ENCODE measurements at regions not wholly inside any gene's neighbourhood (a gene's known extent, or its start where the extent isn't known, plus 50 kb on each side); places are given as distances from the start of the nearest gene placed in this dataset.

DNA sequence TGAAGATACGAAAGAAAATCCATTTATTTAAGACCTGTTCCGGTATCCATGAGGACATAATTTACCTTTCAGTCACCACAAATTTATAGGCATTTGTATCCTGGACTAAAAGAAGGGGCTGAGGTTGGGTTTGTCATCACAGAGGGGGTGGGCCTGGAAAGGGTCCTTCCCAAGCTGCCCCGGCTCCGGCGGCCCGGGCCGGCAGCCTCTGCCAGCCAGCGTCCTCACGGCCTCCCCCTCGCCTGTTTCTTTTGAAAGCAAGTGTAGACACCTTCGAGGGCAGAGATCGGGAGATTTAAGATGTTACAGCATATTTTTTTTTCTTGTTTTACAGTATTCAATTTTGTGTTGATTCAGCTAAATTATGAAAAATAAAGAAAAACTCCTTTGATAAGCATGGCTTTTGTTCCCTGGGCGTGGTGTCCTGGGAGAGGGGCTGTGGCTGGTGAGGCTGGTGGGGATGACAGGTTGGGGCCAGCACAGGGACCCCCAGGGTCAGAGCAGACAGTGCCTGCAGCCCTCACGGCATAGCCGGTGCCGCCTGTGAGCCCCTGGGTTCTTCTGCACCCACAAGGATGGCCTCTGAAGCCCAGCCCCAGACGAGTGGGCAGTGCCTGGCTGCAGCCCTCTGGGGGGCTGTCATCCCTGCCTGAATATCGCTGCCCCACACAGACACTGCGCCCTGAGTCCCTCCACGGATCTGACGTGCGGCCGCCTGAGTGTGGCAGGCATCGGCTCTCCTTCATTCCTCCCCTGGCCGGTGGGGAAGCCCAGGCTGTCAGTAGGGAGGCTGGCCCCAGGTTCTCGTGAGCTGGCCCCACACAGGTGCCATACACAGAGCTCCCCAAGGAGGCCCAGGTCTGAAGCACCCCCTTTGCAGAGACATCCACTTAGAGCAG, 1075.9 kb downstream of the BRD1 start:
- H3K79me2 ChIP-seq (ENCODE audit: control insufficient read depth, low read length) = no peaks in the 10 kb centered on the region
- no peak for TF ChIP-seq EZH2phosphoT487 (IDR thresholded peaks at IDR 0.05; ENCODE audit: borderline replicate concordance, low read length)
- TF ChIP-seq, protein P1, sequence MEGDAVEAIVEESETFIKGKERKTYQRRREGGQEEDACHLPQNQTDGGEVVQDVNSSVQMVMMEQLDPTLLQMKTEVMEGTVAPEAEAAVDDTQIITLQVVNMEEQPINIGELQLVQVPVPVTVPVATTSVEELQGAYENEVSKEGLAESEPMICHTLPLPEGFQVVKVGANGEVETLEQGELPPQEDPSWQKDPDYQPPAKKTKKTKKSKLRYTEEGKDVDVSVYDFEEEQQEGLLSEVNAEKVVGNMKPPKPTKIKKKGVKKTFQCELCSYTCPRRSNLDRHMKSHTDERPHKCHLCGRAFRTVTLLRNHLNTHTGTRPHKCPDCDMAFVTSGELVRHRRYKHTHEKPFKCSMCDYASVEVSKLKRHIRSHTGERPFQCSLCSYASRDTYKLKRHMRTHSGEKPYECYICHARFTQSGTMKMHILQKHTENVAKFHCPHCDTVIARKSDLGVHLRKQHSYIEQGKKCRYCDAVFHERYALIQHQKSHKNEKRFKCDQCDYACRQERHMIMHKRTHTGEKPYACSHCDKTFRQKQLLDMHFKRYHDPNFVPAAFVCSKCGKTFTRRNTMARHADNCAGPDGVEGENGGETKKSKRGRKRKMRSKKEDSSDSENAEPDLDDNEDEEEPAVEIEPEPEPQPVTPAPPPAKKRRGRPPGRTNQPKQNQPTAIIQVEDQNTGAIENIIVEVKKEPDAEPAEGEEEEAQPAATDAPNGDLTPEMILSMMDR (IDR thresholded peaks at IDR 0.05; ENCODE audit: low read depth, low read length, poor library complexity, severe bottlenecking) = no peak
- no peaks in the 10 kb centered on the region for H4K20me1 ChIP-seq (ENCODE audit: control insufficient read depth, insufficient read depth, low read depth, low read length)
- no peaks in the 10 kb centered on the region for H3K9me2 ChIP-seq (replicated peaks; ENCODE audit: control insufficient read depth, low read length)
- no peaks in the 10 kb centered on the region for H3K9me3 ChIP-seq (ENCODE audit: control insufficient read depth, insufficient read depth, low read length)
- no peak overlapping the region for H3K4me3 ChIP-seq (ENCODE audit: low read length)
- no peaks in the 10 kb centered on the region for H3K27me3 ChIP-seq (ENCODE audit: control insufficient read depth, low read length)
- no peak overlapping the region for H3K27ac ChIP-seq (ENCODE audit: low read depth, low read length)
- no peaks in the 10 kb centered on the region for H3K36me3 ChIP-seq (ENCODE audit: control insufficient read depth, low read length)
- H3K4me2 ChIP-seq (ENCODE audit: low read length) = no peak overlapping the region
- no peaks in the 10 kb centered on the region for H3F3A ChIP-seq (ENCODE audit: control insufficient read depth, insufficient read depth)
- no peaks in the 10 kb centered on the region for H3K4me1 ChIP-seq (ENCODE audit: control insufficient read depth, low read length)

DNA sequence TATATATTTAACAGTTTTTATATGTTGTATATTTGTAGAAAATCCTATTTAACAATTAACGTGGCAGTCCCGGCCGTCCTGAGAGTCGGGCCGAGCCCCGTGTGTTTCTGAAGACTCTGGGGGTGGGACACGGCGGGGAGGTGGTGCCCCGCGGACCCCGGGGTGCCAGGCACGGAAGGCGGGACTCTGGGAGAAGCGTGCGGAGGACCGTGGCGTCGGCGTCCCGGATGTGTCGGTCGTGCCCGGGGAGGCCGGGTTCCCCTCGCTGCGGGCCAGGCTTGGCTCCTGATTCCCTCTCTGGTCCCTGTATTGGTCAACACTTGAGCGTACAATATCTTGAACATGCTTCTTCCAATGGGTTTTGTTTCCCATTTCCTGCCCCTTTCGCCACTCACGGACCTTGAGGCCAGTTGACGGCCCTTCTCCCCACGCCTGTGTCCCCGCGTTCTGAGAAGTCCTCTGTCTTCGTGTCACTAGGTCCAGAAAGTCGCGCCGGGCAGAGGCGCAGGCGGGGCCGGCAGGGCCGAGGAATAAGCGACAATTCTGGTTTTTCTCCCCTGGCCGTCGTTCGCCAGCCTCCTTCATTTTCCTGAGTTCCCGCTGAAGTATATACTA, 1076.7 kb downstream of the BRD1 start:
- Histone ChIP-seq H3K4me3 (ENCODE audit: low read length) (no peak overlapping the region), H3K9me2 (replicated peaks; ENCODE audit: control insufficient read depth, low read length) (no peaks in the 10 kb centered on the region), H4K20me1 (ENCODE audit: control insufficient read depth, insufficient read depth, low read depth, low read length) (no peaks in the 10 kb centered on the region), H3K4me2 (ENCODE audit: low read length) (no peak overlapping the region), H3F3A (ENCODE audit: control insufficient read depth, insufficient read depth) (no peaks in the 10 kb centered on the region), H3K79me2 (ENCODE audit: control insufficient read depth, low read length) (no peaks in the 10 kb centered on the region), H3K36me3 (ENCODE audit: control insufficient read depth, low read length) (no peaks in the 10 kb centered on the region), H3K27ac (ENCODE audit: low read depth, low read length) (no peak overlapping the region), H3K27me3 (ENCODE audit: control insufficient read depth, low read length) (no peaks in the 10 kb centered on the region), H3K9me3 (ENCODE audit: control insufficient read depth, insufficient read depth, low read length) (no peaks in the 10 kb centered on the region), H3K4me1 (ENCODE audit: control insufficient read depth, low read length) (no peaks in the 10 kb centered on the region)
- TF ChIP-seq, protein P1 (IDR thresholded peaks at IDR 0.05; ENCODE audit: low read depth, low read length, poor library complexity, severe bottlenecking) = no peak
- no peak for TF ChIP-seq EZH2phosphoT487 (IDR thresholded peaks at IDR 0.05; ENCODE audit: borderline replicate concordance, low read length)

DNA sequence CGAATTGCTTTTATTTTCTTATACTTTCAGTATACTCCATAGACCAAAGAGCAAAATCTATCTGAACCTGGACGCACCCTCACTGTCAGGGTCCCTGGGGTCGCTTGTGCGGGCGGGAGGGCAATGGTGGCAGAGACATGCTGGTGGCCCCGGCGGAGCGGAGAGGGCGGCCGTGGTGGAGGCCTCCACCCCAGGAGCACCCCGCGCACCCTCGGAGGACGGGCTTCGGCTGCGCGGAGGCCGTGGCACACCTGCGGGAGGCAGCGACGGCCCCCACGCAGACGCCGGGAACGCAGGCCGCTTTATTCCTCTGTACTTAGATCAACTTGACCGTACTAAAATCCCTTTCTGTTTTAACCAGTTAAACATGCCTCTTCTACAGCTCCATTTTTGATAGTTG, 1077.4 kb downstream of the BRD1 start:
- H4K20me1 ChIP-seq (ENCODE audit: control insufficient read depth, insufficient read depth, low read depth, low read length) = no peaks in the 10 kb centered on the region
- no peak overlapping the region for H3K4me2 ChIP-seq (ENCODE audit: low read length)
- TF ChIP-seq, protein P1 (IDR thresholded peaks at IDR 0.05; ENCODE audit: low read depth, low read length, poor library complexity, severe bottlenecking) = no peak
- TF ChIP-seq EZH2phosphoT487 (IDR thresholded peaks at IDR 0.05; ENCODE audit: borderline replicate concordance, low read length) = no peak
- H3K4me3 ChIP-seq (ENCODE audit: low read length) = no peak overlapping the region
- no peaks in the 10 kb centered on the region for H3K9me2 ChIP-seq (replicated peaks; ENCODE audit: control insufficient read depth, low read length)
- H3F3A ChIP-seq (ENCODE audit: control insufficient read depth, insufficient read depth) = no peaks in the 10 kb centered on the region
- H3K9me3 ChIP-seq (ENCODE audit: control insufficient read depth, insufficient read depth, low read length) = no peaks in the 10 kb centered on the region
- no peaks in the 10 kb centered on the region for H3K79me2 ChIP-seq (ENCODE audit: control insufficient read depth, low read length)
- H3K27ac ChIP-seq (ENCODE audit: low read depth, low read length) = no peak overlapping the region
- no peaks in the 10 kb centered on the region for H3K27me3 ChIP-seq (ENCODE audit: control insufficient read depth, low read length)
- no peaks in the 10 kb centered on the region for H3K36me3 ChIP-seq (ENCODE audit: control insufficient read depth, low read length)
- H3K4me1 ChIP-seq (ENCODE audit: control insufficient read depth, low read length) = no peaks in the 10 kb centered on the region
